GM13977 (cell line): ENCODE measurements at regions not wholly inside any gene's neighbourhood (a gene's known extent, or its start where the extent isn't known, plus 50 kb on each side); places are given as distances from the start of the nearest gene placed in this dataset.

Source experiments
- DNase-seq: peaks from one replicate; pipeline ENCODE4 v3.0.0; 2012; ENCODE audit warnings: low spot score
- in situ Hi-C: fragments of 300-500 bp; cut with MboI; formaldehyde crosslinking; loops from one replicate; pipeline ENCODE4 v1.12.0; 2022; ENCODE audit warnings: low sequenced_read_pairs, low pct_unique_long_range_greater_than_20kb, mixed read lengths, inconsistent platforms; ENCODE audit not compliant: unreplicated experiment
- TF ChIP-seq, protein P1 (sequence below): IDR thresholded peaks from 2 replicates; pipeline ENCODE4 v1.5.1; 2012; ENCODE audit warnings: mild to moderate bottlenecking, control low read depth; ENCODE audit not compliant: insufficient read depth; ENCODE audit errors: extremely low read depth, missing control alignments

DNA sequence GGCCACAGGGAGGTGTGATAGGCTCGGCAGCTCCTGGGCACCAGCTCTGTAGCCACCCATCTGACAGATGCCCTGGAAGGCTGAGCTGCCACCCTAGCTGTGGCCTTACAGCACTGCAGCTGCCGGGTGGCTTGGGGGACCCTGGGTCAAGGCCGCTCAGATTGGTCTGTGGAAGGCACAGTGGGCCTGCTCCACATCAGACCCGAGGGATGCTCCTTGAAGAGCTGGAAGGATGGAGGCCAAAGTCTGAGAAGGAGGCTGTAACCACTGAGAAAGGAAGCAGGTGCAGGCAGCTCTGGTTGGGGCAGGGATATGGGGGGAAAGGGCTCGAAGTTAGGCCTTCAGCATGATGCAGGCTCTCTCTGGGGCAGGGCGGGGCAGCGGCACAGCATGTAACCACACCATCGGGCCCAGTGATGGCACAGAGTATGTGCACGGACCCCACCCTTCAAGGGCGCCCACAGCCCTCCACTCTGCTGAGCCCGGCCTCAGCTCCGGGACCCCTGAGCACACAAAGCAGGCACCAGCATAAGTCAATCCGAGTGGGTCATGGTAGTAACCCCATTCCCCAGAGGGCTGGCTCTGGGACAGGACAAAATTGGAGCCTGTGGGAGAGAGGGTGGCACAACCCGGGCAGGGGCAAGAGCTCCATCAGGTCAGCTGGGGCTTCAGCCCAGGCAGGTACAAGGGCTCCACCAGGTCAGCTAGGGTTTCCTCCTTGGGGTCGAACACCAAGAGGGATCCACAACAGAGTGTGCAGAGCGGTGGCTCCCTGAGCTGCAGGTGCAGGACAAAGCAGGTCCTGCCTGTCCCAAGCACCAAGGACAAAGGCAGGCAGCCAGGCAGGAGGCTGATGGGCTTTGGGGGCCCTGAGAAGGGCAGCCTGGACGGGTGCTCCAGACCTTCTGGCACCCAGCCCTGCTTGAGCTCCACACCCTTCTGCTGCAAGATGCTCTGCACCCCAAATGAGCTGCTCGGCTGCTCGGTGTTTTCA is 1511.1 kb downstream of the BRD1 start:
- no peak for DNase-seq
- TF ChIP-seq, protein P1, sequence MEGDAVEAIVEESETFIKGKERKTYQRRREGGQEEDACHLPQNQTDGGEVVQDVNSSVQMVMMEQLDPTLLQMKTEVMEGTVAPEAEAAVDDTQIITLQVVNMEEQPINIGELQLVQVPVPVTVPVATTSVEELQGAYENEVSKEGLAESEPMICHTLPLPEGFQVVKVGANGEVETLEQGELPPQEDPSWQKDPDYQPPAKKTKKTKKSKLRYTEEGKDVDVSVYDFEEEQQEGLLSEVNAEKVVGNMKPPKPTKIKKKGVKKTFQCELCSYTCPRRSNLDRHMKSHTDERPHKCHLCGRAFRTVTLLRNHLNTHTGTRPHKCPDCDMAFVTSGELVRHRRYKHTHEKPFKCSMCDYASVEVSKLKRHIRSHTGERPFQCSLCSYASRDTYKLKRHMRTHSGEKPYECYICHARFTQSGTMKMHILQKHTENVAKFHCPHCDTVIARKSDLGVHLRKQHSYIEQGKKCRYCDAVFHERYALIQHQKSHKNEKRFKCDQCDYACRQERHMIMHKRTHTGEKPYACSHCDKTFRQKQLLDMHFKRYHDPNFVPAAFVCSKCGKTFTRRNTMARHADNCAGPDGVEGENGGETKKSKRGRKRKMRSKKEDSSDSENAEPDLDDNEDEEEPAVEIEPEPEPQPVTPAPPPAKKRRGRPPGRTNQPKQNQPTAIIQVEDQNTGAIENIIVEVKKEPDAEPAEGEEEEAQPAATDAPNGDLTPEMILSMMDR: no peak
- in situ Hi-C loops: no loop called here

- TF ChIP-seq, protein P1: no peak
- no peak for DNase-seq
- in situ Hi-C loops: no loop called here
Measured at GRCh38 chr22:48315439-48316256, 1512.0 kb downstream of the BRD1 start.

DNA sequence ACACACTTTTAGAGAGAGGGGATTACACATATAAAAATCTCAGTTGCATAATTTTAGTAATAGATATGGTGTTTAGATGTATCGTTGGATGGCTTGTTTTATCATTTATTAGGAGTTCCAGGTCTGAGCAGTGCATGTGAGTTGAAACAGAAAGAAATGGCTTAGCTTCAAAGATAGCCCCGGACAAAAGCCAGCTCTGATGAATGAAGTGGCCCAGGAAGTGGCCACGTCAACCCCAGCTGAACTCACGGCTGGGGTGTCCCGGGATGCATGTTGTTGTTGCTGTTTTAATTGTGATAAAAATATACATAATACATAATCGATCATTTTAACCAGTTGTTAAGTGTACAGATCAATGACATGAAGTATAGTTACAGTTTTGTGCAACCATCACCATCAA is 1513.6 kb downstream of the BRD1 start:
- in situ Hi-C loops: no loop called here
- no peak for DNase-seq
- TF ChIP-seq, protein P1: no peak

- no peak for DNase-seq
- TF ChIP-seq, protein P1: no peak
- in situ Hi-C loops: no loop called here
Measured at GRCh38 chr22:48313175-48313830, 1514.4 kb downstream of the BRD1 start.

- DNase-seq: no peak
- TF ChIP-seq, protein P1: no peak
- in situ Hi-C loops: no loop called here
Measured at GRCh38 chr22:48310740-48311139, 1516.9 kb downstream of the BRD1 start.

DNA sequence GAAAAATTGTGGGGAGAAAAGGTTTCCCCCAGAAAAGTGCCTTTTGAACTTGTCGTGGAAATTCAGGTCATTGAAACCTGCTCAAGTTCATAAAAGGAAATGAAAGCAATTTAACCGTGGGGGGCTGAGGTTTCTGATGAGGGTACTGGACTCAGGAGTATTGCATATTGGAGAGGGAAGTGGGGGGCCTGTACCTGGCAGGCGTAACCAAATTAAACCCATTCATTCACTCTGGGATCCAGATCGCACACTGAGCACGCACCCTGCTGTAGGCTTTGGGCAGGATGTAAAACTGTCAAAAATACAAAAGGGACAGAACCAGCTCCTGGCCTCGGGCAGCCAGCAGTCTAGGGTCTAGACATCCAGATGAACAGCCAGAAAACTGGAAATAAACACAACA is 1517.4 kb downstream of the BRD1 start:
- TF ChIP-seq, protein P1: no peak
- in situ Hi-C loops: no loop called here
- DNase-seq: no peak
